SU-DHL-6 (cell line): ENCODE measurements at regions not wholly inside any gene's neighbourhood (a gene's known extent, or its start where the extent isn't known, plus 50 kb on each side); places are given as distances from the start of the nearest gene placed in this dataset.

Experiments used
- H2AFZ ChIP-seq: fragments of 200-600 bp; sonication (generic); 2 replicates; pipeline ENCODE4 v1.6.1; 2014; ENCODE audit warnings: low read depth, mild to moderate bottlenecking, moderate library complexity, mixed read lengths, antibody characterized with exemption, low read length; ENCODE audit not compliant: severe bottlenecking
- H3F3A ChIP-seq: fragments of 200-600 bp; shearing (Covaris generic); 2 replicates; pipeline ENCODE4 v1.6.0; 2016; ENCODE audit warnings: antibody characterized with exemption, mild to moderate bottlenecking; ENCODE audit not compliant: insufficient read depth
- H3K27ac ChIP-seq: fragments of 200-600 bp; sonication (generic); 2 replicates; pipeline ENCODE4 v1.5.1; 2016; ENCODE audit warnings: low read depth, mild to moderate bottlenecking, low read length, moderate library complexity, mixed read lengths
- H3K27me3 ChIP-seq: fragments of 200-600 bp; sonication (generic), shearing (Covaris generic); 2 replicates; pipeline ENCODE4 v1.6.0; 2014; ENCODE audit warnings: mild to moderate bottlenecking, low read length
- H3K36me3 ChIP-seq: fragments of 200-600 bp; sonication (generic); 2 replicates; pipeline ENCODE4 v1.6.1; 2014; ENCODE audit warnings: mild to moderate bottlenecking, low read length, mixed read lengths
- H3K4me2 ChIP-seq: fragments of 300-600, 200-600 bp; shearing (Covaris generic), sonication (generic); 2 replicates; pipeline ENCODE4 v1.6.0; 2014; ENCODE audit warnings: low read length, low read depth, mild to moderate bottlenecking; ENCODE audit not compliant: poor library complexity, severe bottlenecking
- H3K4me3 ChIP-seq: fragments of 200-600 bp; sonication (generic); 2 replicates; pipeline ENCODE4 v1.5.1; 2014; ENCODE audit warnings: antibody characterized with exemption, low read length, mild to moderate bottlenecking, mixed read lengths; ENCODE audit not compliant: insufficient read depth, poor library complexity, severe bottlenecking
- H3K79me2 ChIP-seq: fragments of 200-600 bp; sonication (generic); 2 replicates; pipeline ENCODE4 v1.6.1; 2014; ENCODE audit warnings: mild to moderate bottlenecking, low read length, moderate library complexity; ENCODE audit not compliant: insufficient read depth
- H3K9ac ChIP-seq: fragments of 200-600 bp; sonication (generic); 2 replicates; pipeline ENCODE4 v1.7.0; 2014; ENCODE audit warnings: mild to moderate bottlenecking, low read length
- H3K9me2 ChIP-seq: fragments of 200-600 bp; sonication (generic); replicated peaks from 2 replicates; pipeline ENCODE4 v1.6.1; 2014; ENCODE audit warnings: low read length; ENCODE audit not compliant: insufficient read depth
- H3K9me3 ChIP-seq: fragments of 200-600 bp; sonication (generic); 2 replicates; pipeline ENCODE4 v1.6.1; 2014; ENCODE audit warnings: low read length, mixed read lengths; ENCODE audit not compliant: insufficient read depth
- H4K20me1 ChIP-seq: fragments of 200-600 bp; sonication (generic); 2 replicates; pipeline ENCODE4 v1.6.1; 2014; ENCODE audit warnings: low read depth, mild to moderate bottlenecking, antibody characterized with exemption, low read length, moderate library complexity, mixed read lengths
- CTCF ChIP-seq: fragments of 200-600 bp; sonication (generic); IDR thresholded peaks from one replicate; pipeline ENCODE4 v1.5.1; 2017; ENCODE audit warnings: antibody characterized with exemption, mild to moderate bottlenecking, low read length, moderate library complexity; ENCODE audit not compliant: insufficient read depth, poor library complexity, severe bottlenecking
- EZH2phosphoT487 ChIP-seq: fragments of 200-600 bp; sonication (generic), shearing (Covaris generic); conservative IDR thresholded peaks from 2 replicates; pipeline ENCODE4 v1.6.1; 2018; ENCODE audit warnings: mild to moderate bottlenecking, antibody characterized with exemption, low read length, moderate library complexity, mixed read lengths

- no peak overlapping the region for H3K27ac ChIP-seq
- H3F3A ChIP-seq, result no peaks in the 10 kb centered on the region
- no peaks in the 10 kb centered on the region for H3K36me3 ChIP-seq
- H2AFZ ChIP-seq, result peak overlapping the region; percentile 66
- no peaks in the 10 kb centered on the region for H3K9me3 ChIP-seq
- H3K4me3 ChIP-seq, result no peak overlapping the region
- H3K4me2 ChIP-seq, result no peak overlapping the region
- H3K27me3 ChIP-seq, result no peaks in the 10 kb centered on the region
- H4K20me1 ChIP-seq, result no peaks in the 10 kb centered on the region
- no peaks in the 10 kb centered on the region for H3K79me2 ChIP-seq
- H3K9ac ChIP-seq, result no peak overlapping the region
- TF ChIP-seq CTCF, result no peak
- TF ChIP-seq EZH2phosphoT487, result no peak
- no peaks in the 10 kb centered on the region for H3K9me2 ChIP-seq
These were observed 626.2 kb upstream of the TMPRSS15 start for GRCh38 chr21:19029816-19030215.

- Histone ChIP-seq H3K9ac (no peak overlapping the region), H3K79me2 (no peaks in the 10 kb centered on the region), H2AFZ (no peak overlapping the region), H3K27me3 (no peaks in the 10 kb centered on the region), H3K9me3 (no peaks in the 10 kb centered on the region), H3F3A (no peaks in the 10 kb centered on the region), H3K9me2 (no peaks in the 10 kb centered on the region), H3K36me3 (no peaks in the 10 kb centered on the region), H3K27ac (no peak overlapping the region), H3K4me3 (no peak overlapping the region), H3K4me2 (no peak overlapping the region), H4K20me1 (no peaks in the 10 kb centered on the region)
- TF ChIP-seq EZH2phosphoT487 (no peak), CTCF (no peak)
These were observed 628.4 kb upstream of the TMPRSS15 start for GRCh38 chr21:19031953-19032352.

GRCh38 chr21:19034041-19034440, 630.5 kb upstream of the TMPRSS15 start:
- H3F3A ChIP-seq, result no peaks in the 10 kb centered on the region
- no peaks in the 10 kb centered on the region for H3K36me3 ChIP-seq
- H4K20me1 ChIP-seq, result no peaks in the 10 kb centered on the region
- no peak overlapping the region for H2AFZ ChIP-seq
- no peak overlapping the region for H3K27ac ChIP-seq
- no peak for TF ChIP-seq EZH2phosphoT487
- TF ChIP-seq CTCF, result no peak
- H3K9me3 ChIP-seq, result no peaks in the 10 kb centered on the region
- no peak overlapping the region for H3K4me2 ChIP-seq
- no peak overlapping the region for H3K4me3 ChIP-seq
- H3K79me2 ChIP-seq, result no peaks in the 10 kb centered on the region
- no peaks in the 10 kb centered on the region for H3K27me3 ChIP-seq
- H3K9ac ChIP-seq, result no peak overlapping the region
- no peaks in the 10 kb centered on the region for H3K9me2 ChIP-seq
